ENCODE measurements at regions not wholly inside any gene's neighbourhood (a gene's known extent, or its start where the extent isn't known, plus 50 kb on each side); places are given as distances from the start of the nearest gene placed in this dataset.

GRCh38 chr15:39330061-39330460 is 250.8 kb upstream of the THBS1 start:
- Histone ChIP-seq H3K4me2 (replicated peaks; ENCODE audit: extremely low read depth, low read length, poor library complexity, severe bottlenecking) (peak overlapping the region; percentile 4), H4K20me1 (ENCODE audit: insufficient read depth, low read length) (no peaks in the 10 kb centered on the region), H3K4me3 (replicated peaks in 1 of 3; ENCODE audit: low read depth in 2 of 3, low read length in 3 of 3) (no peak overlapping the region), H2AFZ (ENCODE audit: insufficient read depth, low read depth, low read length, poor library complexity, severe bottlenecking) (no peak overlapping the region), H3K9ac (ENCODE audit: insufficient read depth, low read length, poor library complexity, severe bottlenecking) (no peak overlapping the region), H3K36me3 (replicated peaks in 1 of 2; ENCODE audit: control insufficient read depth in 1 of 2, insufficient read depth in 2 of 2, low read length in 2 of 2) (no peaks in the 10 kb centered on the region), H3K4me1 (ENCODE audit: control insufficient read depth in 1 of 2, insufficient read depth in 2 of 2, low read length in 2 of 2) (peaks cover 69 to 79% of the 10 kb centered on the region in 2 donors), H3K79me2 (ENCODE audit: insufficient read depth, low read length) (no peaks in the 10 kb centered on the region), H3K27me3 (ENCODE audit: control insufficient read depth in 2 of 2, insufficient read depth in 2 of 2, low read length in 2 of 2) (no peaks in the 10 kb centered on the region), H3K9me3 (replicated peaks in 1 of 2; ENCODE audit: control insufficient read depth in 1 of 2, insufficient read depth in 1 of 2, low read length in 2 of 2) (no peaks in the 10 kb centered on the region), H3K27ac (ENCODE audit: low read depth in 1 of 2, low read length in 2 of 2) (peak overlapping the region in 1 of 2 donors; percentile 60)
- peaks cover 85% of the 10 kb centered on the region for H3K4me1 Mint-ChIP-seq
- intact Hi-C loops (cut with micrococcal nuclease), result no loop called here
- WGBS (ENCODE audit: insufficient coverage), result 33% methylated on average over 6 of the region's 6 CpGs
- TF ChIP-seq CTCF (IDR thresholded peaks at IDR 0.05), result no peak
- DNase-seq, result peak in 2 of 3 donors; percentile 19 to 38
- peaks cover 0 to 3% (median 1%) of the 10 kb centered on the region in 7 donors for H3K9me3 Mint-ChIP-seq
- H3K27ac Mint-ChIP-seq, result peak overlapping the region; percentile 48 to 95 (median 85)
- peak overlapping the region in 1 of 2 donors; percentile 33 for H3K4me3 Mint-ChIP-seq
- peaks cover 0 to 4% of the 10 kb centered on the region in 2 donors for H3K36me3 Mint-ChIP-seq
- H3K27me3 Mint-ChIP-seq (ENCODE audit: low read depth in 3 of 3), result peaks cover 0 to 2% (median 0%) of the 10 kb centered on the region in 3 donors

GRCh38 chr15:39331584-39331983 is 249.3 kb upstream of the THBS1 start:
- H3K27me3 Mint-ChIP-seq (ENCODE audit: low read depth in 3 of 3), result peaks cover 0 to 2% (median 0%) of the 10 kb centered on the region in 3 donors
- DNase-seq, result no peak
- H3K9me3 Mint-ChIP-seq, result peaks cover 0 to 3% (median 0%) of the 10 kb centered on the region in 7 donors
- Histone ChIP-seq H3K9me3 (replicated peaks in 1 of 2; ENCODE audit: control insufficient read depth in 1 of 2, insufficient read depth in 1 of 2, low read length in 2 of 2) (no peaks in the 10 kb centered on the region), H3K36me3 (replicated peaks in 1 of 2; ENCODE audit: control insufficient read depth in 1 of 2, insufficient read depth in 2 of 2, low read length in 2 of 2) (no peaks in the 10 kb centered on the region), H3K27me3 (ENCODE audit: control insufficient read depth in 2 of 2, insufficient read depth in 2 of 2, low read length in 2 of 2) (no peaks in the 10 kb centered on the region), H3K4me2 (replicated peaks; ENCODE audit: extremely low read depth, low read length, poor library complexity, severe bottlenecking) (no peak overlapping the region), H3K27ac (ENCODE audit: low read depth in 1 of 2, low read length in 2 of 2) (no peak overlapping the region), H3K79me2 (ENCODE audit: insufficient read depth, low read length) (no peaks in the 10 kb centered on the region), H3K9ac (ENCODE audit: insufficient read depth, low read length, poor library complexity, severe bottlenecking) (no peak overlapping the region), H4K20me1 (ENCODE audit: insufficient read depth, low read length) (no peaks in the 10 kb centered on the region), H3K4me3 (replicated peaks in 1 of 3; ENCODE audit: low read depth in 2 of 3, low read length in 3 of 3) (no peak overlapping the region), H2AFZ (ENCODE audit: insufficient read depth, low read depth, low read length, poor library complexity, severe bottlenecking) (no peak overlapping the region), H3K4me1 (ENCODE audit: control insufficient read depth in 1 of 2, insufficient read depth in 2 of 2, low read length in 2 of 2) (peaks cover 71 to 81% of the 10 kb centered on the region in 2 donors)
- TF ChIP-seq CTCF (IDR thresholded peaks at IDR 0.05), result no peak
- H3K36me3 Mint-ChIP-seq, result no peaks in the 10 kb centered on the region
- H3K4me1 Mint-ChIP-seq, result peaks cover 88% of the 10 kb centered on the region
- peak overlapping the region in 1 of 7 donors; percentile 67 for H3K27ac Mint-ChIP-seq
- 100% methylated on average over 2 of the region's 3 CpGs for WGBS (ENCODE audit: insufficient coverage)
- intact Hi-C loops (cut with micrococcal nuclease), result no loop called here
- H3K4me3 Mint-ChIP-seq, result no peak overlapping the region
